HG02970 (cell line): ENCODE measurements at regions not wholly inside any gene's neighbourhood (a gene's known extent, or its start where the extent isn't known, plus 50 kb on each side); places are given as distances from the start of the nearest gene placed in this dataset.
A peak's percentile ranks its signal among the peaks of the same experiment; 100 is the strongest.

Source experiments
- ATAC-seq: cut with Tn5 transposase; IDR thresholded peaks from one replicate; pipeline ENCODE4 v1.9.1; 2021; ENCODE audit warnings: mild to moderate bottlenecking, moderate library complexity, moderate number of reproducible peaks; ENCODE audit not compliant: unreplicated experiment, low FRiP score

DNA sequence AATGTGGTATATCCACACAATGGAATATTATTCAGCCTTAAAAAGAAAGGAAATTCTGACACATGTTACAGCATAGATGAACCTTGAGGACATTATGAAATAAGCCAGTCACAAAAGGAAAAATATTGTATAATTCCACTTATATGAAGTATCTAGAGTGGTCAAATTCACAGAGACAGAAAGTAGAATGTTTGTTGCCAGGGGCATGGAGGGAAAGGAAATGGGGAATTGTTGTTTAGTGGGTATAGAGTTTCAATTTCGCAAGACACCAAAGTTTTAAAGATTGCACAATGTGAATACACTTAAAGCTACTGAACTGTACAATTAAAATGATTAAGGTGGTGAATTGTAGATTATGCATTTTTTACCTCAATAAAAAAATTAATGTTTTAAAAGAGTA is 92.9 kb downstream of the TXNL1 start:
- no peak for ATAC-seq

GRCh38 chr18:56542476-56542875 is 95.9 kb downstream of the TXNL1 start:
- ATAC-seq: no peak

DNA sequence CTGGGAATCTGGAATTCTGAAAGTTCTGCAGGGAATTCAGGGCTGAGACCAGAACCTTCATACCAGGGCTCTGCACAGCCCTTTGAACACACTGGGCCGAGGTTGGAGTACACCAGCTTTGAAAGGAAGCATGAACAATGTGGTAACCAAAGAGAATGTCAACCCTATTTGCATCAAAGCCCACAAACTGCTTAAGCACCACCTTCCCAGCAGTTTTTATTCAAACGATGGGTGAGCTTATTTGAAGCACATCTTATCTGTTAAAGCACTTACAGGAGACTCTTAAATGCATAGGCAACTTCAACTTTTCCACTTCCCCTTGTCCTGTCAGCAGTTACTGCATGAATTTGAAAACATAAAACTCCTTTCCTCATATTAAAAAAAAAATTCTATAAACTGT is 96.6 kb downstream of the TXNL1 start:
- no peak for ATAC-seq

DNA sequence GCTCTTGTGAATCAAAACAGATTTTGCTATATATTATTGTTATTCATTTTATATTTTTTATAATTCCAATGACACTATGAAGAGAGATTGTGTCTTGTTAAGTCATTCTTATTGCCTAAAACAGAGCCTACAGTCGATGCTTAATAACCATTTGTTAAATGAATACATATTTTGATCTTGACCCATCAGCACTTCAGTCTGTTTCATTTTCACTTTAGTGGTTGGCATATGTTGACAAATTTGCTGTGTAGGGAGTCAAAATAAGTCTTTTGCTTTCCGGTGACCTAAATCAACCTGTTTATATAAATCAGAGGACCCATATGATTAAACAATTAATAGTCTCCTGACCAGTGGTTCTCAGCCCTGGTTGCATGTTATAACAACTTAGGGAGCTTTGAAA is 97.1 kb downstream of the TXNL1 start:
- ATAC-seq: no peak

DNA sequence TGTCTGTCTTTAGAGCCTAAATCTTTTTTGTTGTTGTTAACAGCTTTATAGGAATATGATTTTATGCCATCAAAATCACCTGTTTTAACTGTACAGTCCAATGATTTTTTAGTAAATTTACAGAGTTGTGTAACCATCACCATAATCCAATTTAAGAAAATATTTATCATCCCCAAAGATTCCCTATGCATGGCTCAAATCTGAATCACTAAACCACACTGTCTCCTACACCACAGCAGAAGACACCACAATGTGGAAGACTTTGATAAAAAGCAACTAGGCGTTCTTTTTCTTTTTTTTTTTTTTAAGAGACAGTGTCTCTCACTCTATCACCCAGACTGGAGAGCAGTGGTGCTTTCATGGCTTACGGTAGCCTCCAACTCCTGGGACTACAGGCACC is 99.6 kb downstream of the TXNL1 start:
- no peak for ATAC-seq

DNA sequence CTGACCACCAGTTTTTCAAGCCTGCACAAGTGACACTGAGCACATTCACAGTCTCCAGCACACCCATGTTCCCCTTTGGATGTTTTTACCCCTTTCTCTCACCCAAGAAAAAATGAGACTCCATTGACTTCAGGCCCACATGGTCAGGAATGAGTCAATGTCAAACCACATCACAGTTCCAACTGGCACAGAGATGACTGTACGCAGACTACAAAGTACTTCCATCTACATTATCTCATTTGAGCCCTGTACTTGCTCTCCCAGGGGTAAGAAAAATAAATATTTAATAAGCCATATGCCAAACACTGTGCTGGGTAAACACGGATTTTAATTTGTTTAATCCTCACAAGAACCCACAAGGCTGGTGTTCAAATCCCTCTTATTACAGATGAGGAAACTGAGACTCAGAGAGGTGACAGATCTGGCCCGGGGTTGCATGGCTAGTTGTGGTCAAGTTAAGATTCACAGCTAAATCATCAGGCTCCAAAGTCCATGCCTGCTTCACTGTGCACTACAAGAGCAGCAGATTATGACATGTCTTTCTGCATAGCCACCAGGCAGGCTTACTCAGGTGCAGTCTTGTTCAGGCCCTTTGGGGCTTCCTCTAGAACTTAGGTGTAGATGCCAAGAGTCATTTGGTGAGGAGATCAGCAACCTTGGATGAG is 106.1 kb downstream of the TXNL1 start:
- ATAC-seq: peak; percentile 89

GRCh38 chr18:56522816-56523215 is 115.6 kb downstream of the TXNL1 start:
- ATAC-seq: no peak

DNA sequence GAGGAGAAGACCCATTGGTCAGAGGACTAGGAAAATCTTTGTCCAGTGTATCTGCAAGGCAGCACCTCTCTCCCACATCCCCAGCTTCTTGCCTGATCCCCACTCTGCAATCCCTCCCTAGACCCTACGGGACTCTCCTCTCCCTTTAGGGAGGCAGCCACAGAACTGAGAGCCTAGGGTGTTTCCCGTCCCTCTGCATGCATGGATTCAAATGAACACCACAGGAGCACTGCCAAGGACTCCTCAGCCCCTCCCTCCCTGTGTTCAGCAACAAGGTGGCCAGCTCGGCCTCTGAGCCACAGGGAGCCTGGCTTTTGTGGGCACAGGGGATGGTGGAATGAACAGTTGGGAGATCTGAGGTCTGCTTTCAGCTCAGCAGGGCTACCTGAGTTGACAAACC is 117.1 kb downstream of the TXNL1 start:
- ATAC-seq: no peak

- ATAC-seq: no peak
Observed at GRCh38 chr18:56517761-56518160, 120.6 kb downstream of the TXNL1 start.

- ATAC-seq: no peak
Observed at GRCh38 chr18:56517196-56517595, 121.2 kb downstream of the TXNL1 start.

DNA sequence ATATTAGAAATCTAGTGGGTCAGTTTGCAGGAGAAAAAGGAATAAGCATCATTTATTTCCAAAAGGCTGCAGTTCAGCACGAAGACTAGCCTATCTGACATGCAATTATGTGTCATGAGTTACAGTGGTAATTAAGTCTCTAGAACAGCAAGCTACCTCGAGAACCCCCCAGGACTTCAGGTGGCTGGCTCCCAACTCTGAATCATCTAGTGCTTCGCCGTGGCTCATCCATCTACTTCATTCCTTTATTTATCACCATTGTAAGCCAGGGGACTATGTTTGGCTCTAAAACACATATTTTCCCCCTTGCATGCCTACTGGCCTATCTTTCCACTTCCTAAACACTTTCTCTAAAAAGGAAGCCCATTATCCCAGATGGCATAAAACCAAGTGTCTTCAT is 121.6 kb downstream of the TXNL1 start:
- no peak for ATAC-seq

- no peak for ATAC-seq
Observed at GRCh38 chr18:56515522-56515921, 122.9 kb downstream of the TXNL1 start.

- no peak for ATAC-seq
Observed at GRCh38 chr18:56511996-56512395, 126.4 kb downstream of the TXNL1 start.

DNA sequence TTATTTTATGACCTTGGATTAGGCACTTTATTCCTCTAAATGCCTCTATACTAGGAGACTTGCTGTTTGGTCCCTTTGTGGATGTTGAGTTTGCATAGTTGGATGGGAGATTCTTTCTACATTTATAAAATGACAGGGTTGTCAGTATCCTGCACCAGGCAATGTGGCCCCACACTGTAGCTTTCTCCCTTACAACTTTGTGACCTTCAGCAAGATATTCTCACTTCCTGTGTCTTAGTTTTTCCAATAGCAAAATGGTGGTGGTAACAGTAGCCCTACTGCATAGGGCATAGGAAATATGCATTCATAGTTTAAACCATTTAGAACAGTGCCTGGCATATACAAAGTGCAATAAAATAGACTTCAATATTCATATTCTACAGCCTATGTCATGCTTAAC is 128.3 kb downstream of the TXNL1 start:
- ATAC-seq: no peak

DNA sequence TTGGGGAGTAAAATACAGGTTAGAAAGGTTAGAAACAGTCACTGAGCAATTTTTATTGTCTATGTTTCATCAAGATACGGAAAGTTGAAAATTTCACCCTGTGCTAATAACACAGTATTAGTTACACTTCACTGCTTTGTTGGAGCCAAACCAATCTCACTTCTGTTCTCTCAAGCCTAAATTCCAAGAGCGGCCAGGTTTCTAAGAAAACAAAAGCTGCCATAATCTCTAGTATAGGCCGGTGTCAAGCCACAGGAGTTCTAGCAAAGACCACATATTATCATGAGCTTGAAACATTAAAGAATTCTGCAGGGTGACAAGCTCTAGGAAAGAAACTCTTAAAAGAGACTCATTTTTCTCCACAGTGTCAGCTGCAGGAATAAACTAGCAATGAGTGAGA is 128.7 kb downstream of the TXNL1 start:
- no peak for ATAC-seq

- ATAC-seq: no peak
Observed at GRCh38 chr18:56508370-56509036, 129.9 kb downstream of the TXNL1 start.

- ATAC-seq: no peak
Observed at GRCh38 chr18:56505971-56506370, 132.4 kb downstream of the TXNL1 start.

DNA sequence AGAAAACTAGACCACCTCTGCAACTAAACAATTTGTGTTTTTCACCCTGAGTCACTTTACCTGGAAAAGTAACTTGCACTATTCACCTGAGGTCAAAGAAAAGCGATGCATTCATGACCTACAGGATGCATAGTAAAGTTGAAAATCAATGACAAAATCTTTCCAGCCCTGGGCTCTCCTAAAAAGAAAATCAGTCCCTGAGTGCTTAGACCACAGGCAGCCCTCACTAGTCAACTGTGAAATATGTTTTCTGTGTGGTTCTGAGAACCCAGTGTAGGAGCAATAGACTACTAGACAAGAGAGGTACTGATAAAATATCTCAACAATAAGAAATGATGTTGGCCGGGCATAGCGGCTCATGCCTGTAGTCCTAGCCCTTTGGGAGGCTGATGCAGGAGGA is 133.1 kb downstream of the TXNL1 start:
- ATAC-seq: no peak

DNA sequence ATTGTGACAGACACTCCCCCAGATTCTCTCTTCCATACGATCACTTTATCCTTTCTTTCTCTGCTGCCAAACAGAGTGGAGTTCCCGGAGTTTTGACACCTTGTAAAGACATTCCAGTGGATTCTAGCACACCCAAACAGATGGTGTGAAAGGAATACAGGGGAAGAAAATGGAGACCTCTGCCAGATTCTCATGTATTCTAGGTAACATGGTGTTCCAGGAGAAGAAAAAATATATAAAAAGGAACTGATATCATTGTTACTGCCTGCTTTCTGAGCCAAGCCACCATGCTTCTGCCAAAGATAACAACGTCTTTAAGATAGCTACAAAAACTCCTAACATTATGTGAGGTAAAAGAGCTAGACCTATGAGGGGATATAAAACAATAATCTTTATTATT is 136.5 kb downstream of the TXNL1 start:
- ATAC-seq: no peak

- no peak for ATAC-seq
Observed at GRCh38 chr18:56495884-56496283, 142.5 kb downstream of the TXNL1 start.

DNA sequence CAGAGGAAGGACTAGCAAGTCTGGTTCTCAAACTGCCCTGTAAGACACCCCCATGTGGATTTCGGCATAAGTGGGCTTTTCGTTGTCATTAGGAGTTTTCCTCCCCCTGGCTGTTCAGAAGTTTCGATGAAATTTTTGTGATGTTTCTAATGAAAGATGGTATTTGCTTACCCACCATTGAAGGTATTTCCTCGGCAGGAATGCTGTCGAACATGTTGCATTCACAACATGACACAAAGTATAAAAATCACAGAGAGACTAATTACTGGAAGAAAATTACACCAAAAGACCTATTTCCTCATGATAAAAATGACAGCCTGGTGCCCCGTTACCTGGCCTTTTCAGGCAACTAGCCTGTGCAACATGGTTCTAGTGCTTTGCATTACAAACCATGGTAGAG is 144.9 kb downstream of the TXNL1 start:
- no peak for ATAC-seq

- ATAC-seq: no peak
Observed at GRCh38 chr18:56492136-56492535, 146.3 kb downstream of the TXNL1 start.
